Right hindlimb (tissue), 1 donor: ENCODE measurements at regions not wholly inside any gene's neighbourhood (a gene's known extent, or its start where the extent isn't known, plus 50 kb on each side); places are given as distances from the start of the nearest gene placed in this dataset.
"Not testable (repeated sequence)": the region's sequence is repeated elsewhere in the genome, so short reads cannot be mapped to it uniquely, and the experiment has no call there.

Source experiments
- DNase-seq: peaks from one replicate; pipeline ENCODE4 v3.0.0-alpha.2; 2018

GRCh38 chr4:123232439-123232838 is 164.2 kb upstream of the SPRY1 start:
- DNase-seq = no peak

GRCh38 chr4:123233136-123233768 is 163.3 kb upstream of the SPRY1 start:
- no peak for DNase-seq

- DNase-seq = no peak
Measured at GRCh38 chr4:123234955-123235354, 161.6 kb upstream of the SPRY1 start.

GRCh38 chr4:123235431-123235830 is 161.2 kb upstream of the SPRY1 start:
- DNase-seq = no peak

GRCh38 chr4:123236606-123237005 is 160.0 kb upstream of the SPRY1 start:
- no peak for DNase-seq

- not testable (repeated sequence) for DNase-seq
Measured at GRCh38 chr4:123240286-123240685, 156.3 kb upstream of the SPRY1 start.

- DNase-seq = not testable (repeated sequence)
Measured at GRCh38 chr4:123243220-123243619, 153.4 kb upstream of the SPRY1 start.

- DNase-seq = no peak
Measured at GRCh38 chr4:123244137-123244536, 152.5 kb upstream of the SPRY1 start.

- no peak for DNase-seq
Measured at GRCh38 chr4:123246085-123246484, 150.5 kb upstream of the SPRY1 start.

- no peak for DNase-seq
Measured at GRCh38 chr4:123248085-123248659, 148.4 kb upstream of the SPRY1 start.

GRCh38 chr4:123249821-123250220 is 146.8 kb upstream of the SPRY1 start:
- no peak for DNase-seq

GRCh38 chr4:123250843-123251242 is 145.8 kb upstream of the SPRY1 start:
- peak; percentile 86 for DNase-seq

GRCh38 chr4:123255971-123256370 is 140.6 kb upstream of the SPRY1 start:
- no peak for DNase-seq

- no peak for DNase-seq
Measured at GRCh38 chr4:123256901-123257300, 139.7 kb upstream of the SPRY1 start.

- DNase-seq = no peak
Measured at GRCh38 chr4:123257591-123257990, 139.0 kb upstream of the SPRY1 start.

- DNase-seq = no peak
Measured at GRCh38 chr4:123259676-123260646, 136.6 kb upstream of the SPRY1 start.

GRCh38 chr4:123260653-123261052 is 135.9 kb upstream of the SPRY1 start:
- DNase-seq = no peak

GRCh38 chr4:123262080-123262479 is 134.5 kb upstream of the SPRY1 start:
- DNase-seq = no peak

GRCh38 chr4:123265443-123265842 is 131.2 kb upstream of the SPRY1 start:
- DNase-seq = no peak

GRCh38 chr4:123266221-123266620 is 130.4 kb upstream of the SPRY1 start:
- DNase-seq = no peak

- no peak for DNase-seq
Measured at GRCh38 chr4:123278755-123279154, 117.8 kb upstream of the SPRY1 start.

- DNase-seq = no peak
Measured at GRCh38 chr4:123283371-123283895, 113.2 kb upstream of the SPRY1 start.

- no peak for DNase-seq
Measured at GRCh38 chr4:123284168-123284567, 112.4 kb upstream of the SPRY1 start.
